RPMI7951 (cell line): ENCODE measurements at regions not wholly inside any gene's neighbourhood (a gene's known extent, or its start where the extent isn't known, plus 50 kb on each side); places are given as distances from the start of the nearest gene placed in this dataset.
"Not testable (repeated sequence)": the region's sequence is repeated elsewhere in the genome, so short reads cannot be mapped to it uniquely, and the experiment has no call there.

Experiments used
- DNase-seq: peaks from one replicate; pipeline ENCODE4 v3.0.0-alpha.2; 2012; ENCODE audit warnings: low read depth

DNA sequence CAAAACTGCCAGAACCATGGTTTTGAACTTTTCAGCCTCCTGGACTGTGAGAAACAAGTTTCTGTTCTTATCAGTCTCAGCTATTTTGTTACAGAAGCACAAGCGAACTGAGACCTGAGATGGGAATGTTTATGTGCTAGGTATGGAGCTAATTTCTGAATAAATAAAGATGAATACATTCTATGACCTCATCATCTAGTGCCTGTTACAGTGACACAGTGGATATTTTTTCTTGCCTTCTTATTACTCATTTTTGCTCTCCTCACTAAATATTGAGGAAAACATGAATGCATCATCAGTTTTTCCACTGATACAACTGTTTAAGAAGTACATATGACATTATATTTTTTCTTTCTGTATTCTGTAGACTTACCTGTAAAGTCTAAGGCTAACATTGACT, 601.9 kb upstream of the TPTE start:
- not testable (repeated sequence) for DNase-seq

DNA sequence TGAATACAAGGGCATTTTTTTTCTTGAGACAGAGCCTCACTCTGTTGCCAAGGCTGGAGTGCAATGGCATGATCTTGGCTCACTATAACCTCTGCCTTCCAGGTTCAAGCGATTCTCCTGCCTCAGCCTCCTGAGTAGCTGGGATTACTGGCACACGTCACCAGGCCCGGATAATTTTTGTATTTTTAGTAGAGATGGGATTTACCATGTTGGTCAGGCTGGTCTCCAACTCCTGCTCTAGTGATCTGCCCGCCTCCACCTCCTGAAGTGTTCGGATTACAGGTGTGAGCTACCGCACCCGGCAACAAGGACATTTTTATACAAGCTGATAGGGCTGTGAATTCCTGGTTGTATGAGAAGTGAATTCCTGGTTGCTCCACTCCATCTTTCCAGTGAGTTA, 577.7 kb upstream of the TPTE start:
- not testable (repeated sequence) for DNase-seq

DNA sequence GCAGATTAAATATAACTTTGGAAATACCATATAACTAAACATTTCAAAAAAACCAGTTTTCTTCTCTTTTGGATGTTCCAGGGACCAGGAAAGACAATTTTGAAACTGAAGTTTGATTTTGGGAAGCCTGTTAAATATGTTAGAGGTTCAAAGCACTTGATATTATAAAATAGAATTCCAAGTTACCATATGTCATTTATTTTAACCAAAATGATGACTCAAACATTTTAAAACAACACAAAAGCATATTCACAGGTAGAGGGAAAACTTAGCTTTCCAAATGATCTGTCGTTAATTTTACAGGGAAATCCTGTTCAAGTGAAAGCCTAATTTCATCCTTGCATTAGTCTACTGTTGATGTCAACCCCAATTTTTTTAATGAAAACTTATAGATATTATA, 575.3 kb upstream of the TPTE start:
- DNase-seq = not testable (repeated sequence)

DNA sequence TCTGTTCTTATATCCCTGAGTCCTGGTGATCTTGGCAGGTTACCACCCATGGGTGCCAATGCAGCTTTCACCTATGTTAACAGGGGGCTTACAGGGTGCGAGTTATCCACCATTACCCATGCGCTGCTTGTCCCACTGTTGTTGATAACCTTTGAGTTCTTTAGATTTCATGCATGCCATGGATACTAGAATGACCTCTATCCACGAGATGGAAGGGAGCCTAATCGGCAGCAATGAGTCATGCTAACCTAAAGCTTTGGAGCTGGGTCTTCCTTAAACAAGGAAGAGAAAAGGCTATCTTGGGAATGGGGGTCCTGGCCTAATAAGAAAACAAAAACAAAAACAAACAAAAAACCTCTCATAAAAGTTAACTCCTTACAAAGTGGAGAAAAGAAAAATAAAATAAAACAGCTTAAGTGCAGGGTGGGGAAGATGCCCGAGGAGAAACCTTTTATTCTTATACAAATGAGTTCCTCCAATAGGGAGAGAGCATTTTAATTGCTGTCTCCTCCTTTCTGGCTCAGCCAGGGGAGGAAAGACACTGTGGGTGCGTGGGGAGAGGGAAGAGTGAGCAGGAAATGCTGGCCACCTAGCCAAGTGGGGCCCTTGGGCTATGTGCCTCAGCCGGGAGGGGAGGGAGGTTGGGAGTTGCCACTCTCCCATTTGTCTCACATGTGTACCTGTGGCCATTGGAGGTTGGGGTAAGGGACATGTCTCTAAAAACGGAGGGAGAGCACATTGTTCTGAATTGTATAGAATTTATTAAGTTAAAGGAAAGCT, 571.7 kb upstream of the TPTE start:
- DNase-seq = peak; percentile 0

DNA sequence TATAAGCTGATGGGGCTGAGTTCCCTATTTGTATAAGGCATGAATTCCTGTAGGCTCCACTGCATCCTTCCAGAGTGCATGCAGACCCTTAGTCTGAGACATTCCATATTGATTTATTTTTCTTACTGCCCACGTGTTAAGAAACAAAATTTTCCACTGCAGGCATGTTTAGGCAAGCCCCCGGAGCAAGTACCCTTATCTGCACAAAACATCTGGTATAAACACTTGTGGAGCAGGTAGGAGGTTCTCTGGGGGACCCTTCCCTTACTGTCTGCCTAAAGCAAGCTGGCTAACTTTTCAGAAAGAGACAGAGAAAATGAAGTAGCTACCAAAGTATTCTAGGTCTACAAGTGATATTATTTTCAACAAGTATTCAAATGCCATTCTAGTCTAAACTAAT, 571.0 kb upstream of the TPTE start:
- not testable (repeated sequence) for DNase-seq

DNA sequence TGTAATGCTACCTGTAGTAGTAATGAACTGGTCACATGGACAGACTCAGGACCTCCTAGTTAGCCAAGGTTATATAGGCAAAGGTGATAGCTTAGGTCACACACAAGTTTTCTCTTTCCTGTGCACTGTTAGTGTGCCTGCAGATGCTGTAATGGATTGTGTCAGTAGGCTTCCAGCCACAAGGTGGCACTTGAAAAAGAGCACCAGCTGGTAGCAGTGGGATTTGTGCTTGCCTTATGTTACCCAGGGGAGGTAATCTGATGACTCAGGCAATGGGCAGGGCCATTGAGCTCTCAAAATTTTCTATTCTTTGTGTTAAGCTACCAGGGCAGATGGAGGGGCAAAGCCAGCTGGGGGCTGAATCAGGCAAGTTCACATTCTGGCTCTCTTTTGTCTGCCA, 562.6 kb upstream of the TPTE start:
- not testable (repeated sequence) for DNase-seq

DNA sequence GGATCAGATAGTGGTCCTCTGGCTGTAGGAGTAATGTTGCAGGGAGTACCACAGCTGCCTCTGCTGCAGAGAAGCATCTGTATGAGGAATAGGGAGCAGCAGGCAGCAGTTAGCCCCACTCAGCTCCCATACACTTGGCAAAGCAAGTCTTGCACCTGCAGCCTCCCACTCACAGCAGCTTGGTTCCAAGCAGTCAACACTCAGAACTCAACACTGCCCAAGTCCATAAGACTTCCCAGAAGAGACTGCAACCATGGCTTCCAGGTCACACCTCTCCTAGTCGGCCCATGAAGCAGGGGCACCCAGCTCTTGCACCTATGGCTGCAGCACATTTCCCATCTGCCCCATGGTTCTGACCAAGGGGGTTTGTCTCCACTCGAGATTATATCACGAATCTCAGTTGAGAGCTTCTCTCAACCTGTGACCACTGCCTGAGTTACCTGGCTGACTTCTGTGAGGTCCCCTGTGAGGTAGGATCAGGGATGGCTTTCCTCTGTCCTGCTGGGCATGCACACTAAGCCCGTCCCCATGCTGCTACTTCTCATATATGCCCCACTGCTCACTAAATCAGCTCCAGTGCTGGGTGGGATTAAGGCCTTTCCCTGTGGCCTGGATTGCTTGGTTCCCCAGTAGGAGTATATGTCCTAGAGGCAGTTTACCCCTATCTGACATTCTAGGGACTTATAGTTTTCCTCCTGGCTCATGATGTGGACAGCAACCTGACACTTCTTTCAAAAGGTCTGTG, 562.0 kb upstream of the TPTE start:
- DNase-seq = not testable (repeated sequence)

DNA sequence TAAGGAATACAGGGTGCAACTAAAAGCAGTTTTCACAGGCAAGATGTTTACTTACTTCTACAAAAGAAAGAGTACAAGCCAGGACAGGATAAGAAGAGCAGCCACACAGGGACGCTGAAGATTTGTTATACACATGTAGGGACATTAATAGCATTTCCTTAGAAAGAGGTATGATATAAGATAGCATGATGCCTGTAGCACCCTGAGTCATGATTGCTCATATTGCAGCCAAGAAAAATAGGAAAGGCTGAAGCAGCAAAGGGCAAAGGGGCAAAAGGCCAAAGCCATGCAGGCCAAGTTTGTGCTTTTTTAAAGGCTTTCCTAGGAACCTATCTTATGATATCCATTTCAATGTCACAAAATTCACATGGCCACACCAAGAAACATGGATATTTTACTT, 552.0 kb upstream of the TPTE start:
- not testable (repeated sequence) for DNase-seq

DNA sequence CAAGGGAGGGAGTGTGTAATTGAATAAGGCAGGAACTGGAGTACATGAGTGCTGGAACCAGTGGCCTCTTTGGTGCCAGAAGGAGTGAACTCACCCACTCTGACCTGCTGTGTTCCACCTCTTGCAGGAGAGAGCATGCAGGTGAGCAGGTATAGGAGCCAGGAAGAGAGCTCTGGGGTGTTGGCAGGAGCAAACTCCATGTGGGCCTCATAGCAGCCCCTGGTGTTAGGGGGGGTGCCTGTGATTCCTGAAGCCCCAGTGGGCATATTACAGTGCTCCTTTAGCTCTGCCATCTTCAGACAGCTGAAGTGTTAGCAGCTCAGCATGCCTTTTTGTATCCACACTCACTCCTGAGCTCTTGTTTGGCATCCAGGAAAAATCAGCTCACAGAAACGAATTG, 549.4 kb upstream of the TPTE start:
- DNase-seq = not testable (repeated sequence)

DNA sequence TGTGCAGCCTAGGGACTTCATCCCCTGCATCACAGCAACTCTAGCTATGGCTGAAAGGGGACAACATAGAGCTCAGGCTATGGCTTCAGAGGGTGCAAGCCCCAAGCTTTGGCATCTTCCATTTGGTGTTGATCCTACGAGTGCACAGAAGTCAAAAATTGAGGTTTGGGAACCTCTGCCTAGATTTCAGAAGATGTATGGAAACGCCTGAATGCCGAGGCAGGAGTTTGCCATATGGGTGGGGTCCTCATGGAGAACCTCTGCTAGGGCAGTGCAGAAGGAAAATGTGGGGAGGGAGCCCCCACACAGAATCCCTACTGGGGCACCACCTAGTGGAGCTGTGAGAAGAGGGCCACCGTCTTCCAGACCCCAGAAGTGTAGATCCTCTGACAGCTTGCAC, 543.0 kb upstream of the TPTE start:
- DNase-seq = not testable (repeated sequence)

DNA sequence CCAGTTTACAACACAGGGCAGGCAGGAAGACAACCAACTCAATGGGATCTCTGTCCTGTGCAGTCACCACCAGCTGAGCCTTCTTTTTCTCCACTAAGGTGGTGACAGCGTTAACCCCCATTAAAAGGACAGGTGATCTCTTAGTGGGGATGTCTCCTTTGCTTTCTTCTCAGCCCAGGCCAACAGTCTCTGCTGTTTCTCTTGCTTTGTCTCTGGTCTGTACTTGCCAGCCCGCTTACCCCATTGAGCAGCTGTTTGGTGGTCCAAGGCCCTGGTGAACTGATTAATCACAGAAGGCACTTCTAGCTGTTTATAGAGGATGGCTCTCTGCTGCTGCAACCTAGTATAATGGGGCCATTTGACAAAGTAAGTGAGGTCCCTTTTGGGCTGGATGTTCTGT, 523.9 kb upstream of the TPTE start:
- not testable (repeated sequence) for DNase-seq

DNA sequence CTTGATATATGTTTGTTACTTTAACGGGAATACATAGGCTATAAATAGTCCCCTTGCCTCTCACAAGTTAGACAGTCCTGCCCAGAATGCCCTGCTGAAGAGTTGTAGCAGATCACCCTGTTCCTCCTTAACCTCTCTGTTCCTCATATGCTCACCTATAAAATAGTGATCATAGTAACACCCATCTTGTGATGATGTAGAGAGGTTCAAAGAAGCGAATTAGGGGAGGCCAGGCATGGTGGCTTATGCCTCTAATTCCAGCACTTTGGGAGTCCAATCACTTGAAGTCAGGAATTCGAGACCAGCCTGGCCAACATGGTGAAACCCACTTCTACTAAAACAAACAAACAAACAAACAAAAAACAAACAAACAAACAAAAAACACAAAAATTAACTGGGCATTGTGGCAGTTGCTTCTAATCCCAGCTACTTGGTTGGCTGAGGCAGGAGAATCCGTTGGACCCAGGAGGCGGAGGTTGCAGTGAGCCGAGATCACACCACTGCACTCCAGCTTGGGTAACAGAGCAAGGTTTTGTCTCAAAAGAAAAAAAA, 518.5 kb upstream of the TPTE start:
- DNase-seq = not testable (repeated sequence)

DNA sequence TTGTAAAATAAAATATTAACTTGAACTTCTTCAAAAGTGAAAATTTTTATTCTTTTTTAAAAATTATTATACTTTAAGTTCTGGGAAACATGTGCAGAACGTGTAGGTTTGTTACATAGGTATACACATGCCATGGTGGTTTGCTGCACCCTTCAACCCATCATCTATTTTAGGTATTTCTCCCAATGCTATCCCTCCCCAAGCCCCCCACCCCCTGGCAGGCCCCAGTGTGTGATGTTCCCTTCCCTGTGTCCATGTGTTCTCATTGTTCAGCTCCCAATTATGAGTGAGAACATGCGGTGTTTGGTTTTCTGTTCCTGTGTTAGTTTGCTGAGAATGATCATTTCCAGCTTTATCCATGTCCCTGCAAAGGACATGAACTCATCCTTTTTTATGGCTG, 515.6 kb upstream of the TPTE start:
- DNase-seq = not testable (repeated sequence)

DNA sequence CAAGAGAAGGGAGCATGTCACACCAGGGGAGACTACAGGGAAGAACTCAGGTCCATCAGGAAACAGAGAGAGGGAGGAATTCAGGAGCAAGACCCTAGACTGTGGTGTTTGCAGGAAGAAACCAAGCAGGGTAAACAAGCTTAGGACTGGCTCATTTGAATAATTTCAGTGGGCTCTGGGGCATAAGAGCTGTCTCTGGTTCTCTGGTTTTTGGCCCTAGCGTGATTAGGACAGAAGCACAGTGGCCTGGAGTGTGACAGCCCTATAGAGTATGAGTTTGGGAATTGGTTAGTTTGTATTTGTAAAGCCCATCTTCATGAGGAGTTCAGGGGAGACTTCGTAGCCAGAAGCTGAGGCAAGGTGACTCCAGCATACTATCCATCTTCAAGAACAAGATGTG, 504.4 kb upstream of the TPTE start:
- DNase-seq = not testable (repeated sequence)

DNA sequence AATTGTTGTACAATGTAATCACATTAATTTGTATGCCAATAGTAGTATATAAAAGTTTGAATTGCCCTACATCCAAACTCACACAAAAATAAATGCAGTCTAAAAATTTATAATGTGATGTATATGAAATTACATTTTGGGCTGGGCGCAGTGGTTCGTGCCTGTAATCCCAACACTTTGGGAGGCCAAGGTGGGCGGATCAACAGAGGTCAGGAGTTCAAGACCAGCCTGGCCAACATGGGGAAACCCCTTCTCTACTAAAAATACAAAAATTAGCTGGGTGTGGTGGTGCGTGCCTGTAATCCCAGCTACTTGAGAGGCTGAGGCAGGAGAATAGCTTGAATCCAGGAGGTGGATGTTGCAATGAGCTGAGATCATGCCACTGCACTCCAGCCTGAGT, 503.6 kb upstream of the TPTE start:
- DNase-seq = not testable (repeated sequence)

DNA sequence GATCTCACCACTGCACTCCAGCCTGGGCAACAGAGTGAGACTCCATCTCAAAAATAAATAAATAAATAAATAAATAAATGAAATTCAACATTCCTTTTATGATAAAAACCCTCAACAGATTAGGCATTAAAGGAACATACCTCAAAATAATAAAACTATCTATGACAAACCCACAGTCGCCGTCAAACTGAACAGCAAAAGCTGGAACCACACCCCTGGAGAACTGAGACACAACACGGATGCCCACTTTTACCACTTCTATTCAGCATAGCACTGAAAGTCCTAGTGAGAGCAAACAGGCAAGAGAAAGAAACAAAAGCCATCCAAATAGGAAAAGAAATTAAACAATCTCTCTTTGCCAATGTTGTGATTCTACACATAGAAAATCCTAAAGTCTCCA, 499.9 kb upstream of the TPTE start:
- DNase-seq = not testable (repeated sequence)

DNA sequence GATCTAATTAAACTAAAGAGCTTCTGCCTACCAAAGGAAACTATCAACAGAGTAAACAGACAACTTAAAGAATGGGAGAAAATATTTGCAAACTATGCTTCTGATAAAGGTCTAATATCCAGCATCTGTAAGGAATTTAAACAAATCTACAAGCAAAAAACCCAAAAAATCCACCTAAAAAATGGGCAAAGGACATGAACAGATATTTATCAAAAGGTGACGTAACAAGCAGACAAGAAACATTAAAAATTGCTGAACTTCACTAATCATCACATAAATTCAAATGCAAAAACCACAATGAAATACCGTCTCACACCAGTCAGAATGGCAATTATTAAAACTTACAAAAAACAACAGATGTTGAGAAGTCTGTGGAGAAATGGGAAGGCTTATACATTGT, 498.6 kb upstream of the TPTE start:
- DNase-seq = not testable (repeated sequence)
